GM18867 (cell line): ENCODE measurements at regions not wholly inside any gene's neighbourhood (a gene's known extent, or its start where the extent isn't known, plus 50 kb on each side); places are given as distances from the start of the nearest gene placed in this dataset.

Experiments used
- ATAC-seq: cut with Tn5 transposase; IDR thresholded peaks from one replicate; pipeline ENCODE4 v1.9.1; 2021; ENCODE audit warnings: mild to moderate bottlenecking, moderate library complexity; ENCODE audit not compliant: unreplicated experiment

DNA sequence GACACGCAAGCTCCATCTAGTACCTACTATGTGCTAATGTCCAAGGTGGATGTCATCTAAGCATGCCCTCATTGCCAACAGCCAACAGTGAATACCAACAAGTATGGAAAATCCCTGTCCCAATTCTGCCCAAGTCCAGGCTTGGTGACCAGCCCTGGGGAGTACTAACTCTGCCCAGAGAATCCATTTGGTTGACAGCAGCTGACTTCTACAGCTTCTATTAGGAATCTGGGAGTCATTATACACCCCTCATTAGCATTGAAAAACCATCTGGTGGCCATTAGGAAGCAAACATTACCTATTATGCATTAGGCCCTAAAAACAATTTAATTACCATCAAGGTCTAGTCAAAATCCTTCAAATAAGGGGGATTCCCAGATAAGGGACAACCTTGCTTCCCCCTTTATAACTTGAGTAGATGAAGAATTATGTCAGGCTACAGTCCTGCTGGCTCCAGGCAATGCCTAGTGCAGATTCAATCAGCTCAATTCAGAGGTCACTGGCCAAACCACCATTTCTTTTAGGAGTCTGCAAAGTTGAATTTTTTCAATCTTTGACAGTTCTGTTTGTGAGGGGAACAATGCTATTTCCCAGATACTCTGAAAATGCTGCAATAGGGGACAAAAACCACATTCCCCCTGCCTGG, 228.0 kb upstream of the LDB2 start:
- no peak for ATAC-seq

DNA sequence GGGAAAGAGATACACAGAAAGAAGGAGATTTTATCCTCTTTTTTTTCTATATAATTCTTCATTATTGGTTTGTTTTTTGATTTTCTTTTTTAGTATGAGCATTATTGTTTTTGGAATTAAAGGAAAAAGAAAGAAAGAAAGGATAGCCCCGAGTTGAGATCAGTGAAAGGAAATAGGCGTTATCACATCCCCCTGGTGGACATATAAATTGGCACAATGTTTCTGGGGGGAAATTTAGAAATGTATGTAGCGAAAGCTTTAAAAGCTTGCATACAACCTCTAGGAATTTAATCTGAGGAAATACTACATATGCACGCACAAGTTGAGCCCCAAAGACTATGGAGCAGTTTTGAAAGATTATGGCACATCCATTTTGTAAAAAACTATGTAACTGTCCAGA, 226.3 kb upstream of the LDB2 start:
- ATAC-seq = no peak

DNA sequence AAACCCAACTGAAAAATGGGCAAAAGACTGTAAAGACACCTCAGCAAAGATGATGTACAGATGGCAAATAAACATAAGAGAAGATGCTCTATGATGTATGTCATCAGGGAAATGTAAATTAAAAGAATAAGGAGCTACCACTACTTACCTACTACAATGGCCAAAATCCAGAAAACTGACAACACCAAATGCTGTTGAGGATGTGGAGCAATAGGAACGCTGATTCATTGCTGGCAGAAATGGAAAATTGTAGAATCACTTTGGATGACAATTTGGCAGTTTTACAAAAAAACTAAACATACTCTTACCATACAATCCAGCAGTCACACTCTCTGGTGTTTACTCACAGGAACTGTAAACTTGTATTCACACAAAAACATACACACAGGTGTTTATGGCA, 222.3 kb upstream of the LDB2 start:
- no peak for ATAC-seq

DNA sequence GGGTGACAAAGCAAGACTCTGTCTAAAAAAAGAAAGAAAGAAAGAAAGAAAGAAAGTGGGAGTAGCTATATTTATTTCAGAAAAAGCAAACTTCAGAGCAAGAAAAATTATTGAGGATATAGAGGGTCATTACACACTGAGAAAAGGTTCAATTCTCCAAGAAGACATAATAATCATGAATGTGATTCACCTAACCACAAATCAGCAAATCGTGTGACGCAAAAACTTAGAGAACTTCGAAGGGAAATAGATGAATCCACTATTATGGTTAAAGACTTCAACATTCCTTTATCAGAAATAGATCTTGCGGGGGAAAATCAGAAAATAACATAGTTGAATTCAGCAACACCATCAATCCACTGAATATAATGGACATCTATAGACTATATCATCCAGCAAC, 219.3 kb upstream of the LDB2 start:
- ATAC-seq = no peak

DNA sequence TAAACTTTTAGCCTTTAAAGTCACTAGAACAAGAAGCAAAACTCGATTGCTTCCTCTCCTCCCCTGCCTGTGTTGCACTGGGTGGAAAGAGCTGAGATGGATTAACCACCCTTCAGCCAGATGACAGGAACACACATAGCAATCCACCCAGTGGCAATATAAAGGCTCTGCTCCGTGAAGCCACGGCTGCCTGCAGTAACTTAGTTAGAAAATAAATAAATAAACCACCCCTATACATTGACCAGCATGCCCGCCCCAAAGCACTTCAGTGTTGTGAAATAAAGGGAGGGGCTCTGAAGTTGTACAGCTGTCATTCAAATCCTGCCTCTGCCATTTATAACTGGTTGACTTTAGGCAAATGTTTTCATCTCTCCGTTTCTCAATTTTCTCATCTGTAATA, 217.1 kb upstream of the LDB2 start:
- ATAC-seq = no peak

DNA sequence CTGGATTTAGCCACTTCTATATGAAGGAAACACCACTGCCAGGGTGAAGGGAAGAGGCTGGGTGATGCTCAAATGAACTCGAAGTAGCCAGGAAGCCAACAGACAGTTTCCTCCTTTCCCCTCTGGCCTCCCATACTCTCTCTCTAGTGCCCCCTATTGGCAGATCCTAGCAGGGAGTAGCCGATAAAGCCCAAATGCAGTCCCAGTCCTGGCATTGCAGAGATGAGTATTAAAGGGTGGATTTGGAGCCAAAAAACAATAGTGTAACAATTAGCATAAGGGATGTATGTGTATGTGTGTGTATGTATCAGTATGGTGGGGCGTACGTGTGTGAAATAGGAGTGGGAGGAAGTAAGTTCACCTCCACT, 213.8 kb upstream of the LDB2 start:
- no peak for ATAC-seq

DNA sequence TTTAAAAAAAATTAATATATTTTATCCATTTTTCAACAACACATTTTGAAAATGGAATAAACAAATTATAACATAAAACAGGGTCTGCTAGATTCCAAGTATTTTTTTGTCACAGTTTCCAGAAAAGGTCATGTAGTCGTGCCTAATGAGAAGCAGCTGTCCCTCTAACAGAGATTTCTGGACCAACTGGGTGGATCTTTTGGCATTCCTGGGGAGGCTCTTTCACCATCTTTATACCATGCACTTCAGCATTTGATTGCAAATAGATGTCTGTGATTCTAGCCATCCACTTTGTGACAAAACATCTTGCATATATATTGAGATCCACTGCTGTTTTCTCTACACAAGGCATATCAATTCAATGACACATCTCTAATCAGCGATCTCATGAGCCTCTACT, 210.7 kb upstream of the LDB2 start:
- ATAC-seq = no peak

DNA sequence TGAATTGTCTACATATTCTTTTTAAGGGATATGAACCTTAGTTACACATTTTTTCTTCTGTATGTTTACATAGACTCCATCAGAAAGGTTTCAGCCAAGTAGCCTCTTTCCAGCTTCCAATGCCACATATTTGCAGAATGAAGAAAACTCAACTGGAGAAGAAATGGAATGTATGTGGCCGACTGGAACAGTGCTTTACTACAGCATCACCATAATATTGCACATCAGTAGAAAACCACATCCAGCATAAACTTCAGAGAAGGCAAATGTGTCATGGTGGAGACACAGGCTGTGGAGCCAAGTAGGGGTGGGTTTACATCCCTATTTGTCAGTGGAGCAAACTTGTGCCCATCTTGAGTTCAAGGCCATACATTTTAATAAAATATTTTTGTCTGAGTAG, 204.8 kb upstream of the LDB2 start:
- no peak for ATAC-seq

DNA sequence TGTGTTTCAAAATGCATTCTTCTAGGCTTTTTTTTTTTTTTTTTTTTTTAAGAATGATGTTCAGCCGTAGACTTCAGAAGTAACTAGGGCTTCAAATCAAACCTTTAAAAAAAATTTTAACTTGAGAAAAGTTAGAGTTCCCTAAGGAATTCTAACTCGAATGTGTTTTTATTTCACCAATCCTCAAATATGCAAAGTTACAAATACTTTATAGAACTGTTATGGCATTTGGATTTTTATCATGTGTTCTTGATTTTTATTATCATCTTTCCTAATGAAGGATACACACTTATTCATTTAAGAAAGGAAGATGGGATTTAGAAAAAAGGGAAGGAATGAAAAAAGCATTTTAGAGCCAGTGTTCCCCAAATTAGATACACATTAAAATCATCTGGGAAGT, 200.6 kb upstream of the LDB2 start:
- ATAC-seq = no peak

DNA sequence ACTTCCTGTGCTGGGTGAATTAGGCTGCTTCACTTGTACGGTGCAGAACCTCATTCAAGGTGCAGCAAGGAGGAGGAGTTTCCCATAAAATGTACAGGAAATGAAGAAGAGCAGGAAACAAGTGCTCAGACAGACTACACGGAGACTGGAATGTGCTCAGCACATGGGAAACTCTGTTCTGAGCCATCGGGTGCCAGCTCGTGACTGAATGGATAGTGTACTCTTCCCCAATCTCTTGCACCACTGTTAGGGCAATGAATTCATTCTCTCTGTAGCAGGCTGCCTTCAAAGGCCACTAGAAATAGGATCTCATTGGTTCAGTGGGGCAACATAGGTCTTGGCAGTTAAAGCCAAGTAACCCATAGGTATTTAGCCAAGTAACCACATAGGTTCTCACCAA, 200.0 kb upstream of the LDB2 start:
- ATAC-seq = no peak

DNA sequence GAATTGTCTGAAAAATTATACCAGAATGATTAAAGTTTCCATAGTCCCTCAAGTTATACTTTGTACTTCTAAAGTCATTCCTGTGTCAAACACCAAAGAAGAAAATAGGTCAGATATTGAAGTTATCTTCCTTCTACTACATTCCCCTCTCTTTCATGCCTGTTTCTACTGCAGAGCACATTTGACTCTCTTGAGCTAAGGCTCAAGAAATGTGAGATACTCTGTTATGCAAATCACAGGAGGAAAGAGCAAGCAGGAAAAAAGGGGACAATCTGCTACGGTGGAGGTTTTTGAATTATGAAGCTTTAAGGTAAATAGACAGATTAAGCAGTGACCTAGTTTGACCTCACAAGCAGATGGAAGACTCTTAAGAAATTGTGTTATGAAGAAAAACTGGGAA, 198.9 kb upstream of the LDB2 start:
- ATAC-seq = no peak

DNA sequence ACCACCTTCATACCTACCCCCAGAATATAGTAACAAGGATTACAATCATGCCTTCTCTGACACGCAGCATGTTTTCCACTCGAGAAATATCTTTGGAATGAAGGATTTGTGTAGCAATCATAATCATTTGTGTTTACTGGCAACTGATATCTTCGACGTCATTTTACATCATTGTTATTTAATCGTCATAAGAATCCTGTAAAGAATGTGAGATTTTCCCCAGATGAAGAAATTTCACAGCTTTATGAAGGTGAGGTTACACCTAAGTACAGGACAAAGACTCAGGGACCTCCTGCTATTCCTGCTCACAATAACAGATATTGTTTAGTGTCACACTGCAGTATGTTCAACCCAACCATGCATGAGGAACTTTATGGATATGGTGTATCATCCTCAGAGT, 198.2 kb upstream of the LDB2 start:
- no peak for ATAC-seq

DNA sequence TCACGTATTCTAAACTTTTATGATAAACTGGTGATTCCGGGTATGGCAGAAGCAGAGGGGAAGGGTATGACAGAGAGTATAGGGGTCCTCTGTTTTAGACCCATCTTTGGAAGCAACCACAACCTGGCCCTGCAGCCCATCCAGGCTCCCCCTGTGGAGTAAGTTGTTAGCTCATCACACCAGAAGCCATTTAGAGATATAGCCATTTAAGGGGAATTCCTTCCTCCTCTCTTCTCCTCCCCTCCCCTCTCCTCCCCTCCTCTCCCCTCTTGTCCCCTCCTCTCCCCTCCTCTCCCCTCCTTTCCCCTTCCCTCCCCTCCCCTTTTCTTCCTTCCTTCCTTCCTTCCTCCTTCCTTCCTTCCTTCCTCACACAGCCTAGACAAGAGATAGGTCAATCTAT, 197.3 kb upstream of the LDB2 start:
- no peak for ATAC-seq

DNA sequence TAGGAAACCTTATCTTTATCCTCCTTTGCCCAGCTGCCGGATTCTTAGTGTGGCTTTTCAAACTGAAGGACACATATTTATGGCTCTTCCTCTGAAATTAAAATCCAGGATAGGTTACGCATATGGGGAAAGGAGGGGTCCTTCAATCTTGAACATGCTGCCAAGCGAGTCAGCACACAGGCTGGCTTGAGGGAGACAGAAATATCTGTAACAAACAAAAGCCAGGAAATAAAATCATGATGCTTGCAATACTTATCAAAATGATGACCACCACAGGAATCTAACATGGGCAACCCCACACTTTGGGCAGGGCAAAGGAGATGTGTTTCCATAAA, 196.4 kb upstream of the LDB2 start:
- ATAC-seq = no peak

DNA sequence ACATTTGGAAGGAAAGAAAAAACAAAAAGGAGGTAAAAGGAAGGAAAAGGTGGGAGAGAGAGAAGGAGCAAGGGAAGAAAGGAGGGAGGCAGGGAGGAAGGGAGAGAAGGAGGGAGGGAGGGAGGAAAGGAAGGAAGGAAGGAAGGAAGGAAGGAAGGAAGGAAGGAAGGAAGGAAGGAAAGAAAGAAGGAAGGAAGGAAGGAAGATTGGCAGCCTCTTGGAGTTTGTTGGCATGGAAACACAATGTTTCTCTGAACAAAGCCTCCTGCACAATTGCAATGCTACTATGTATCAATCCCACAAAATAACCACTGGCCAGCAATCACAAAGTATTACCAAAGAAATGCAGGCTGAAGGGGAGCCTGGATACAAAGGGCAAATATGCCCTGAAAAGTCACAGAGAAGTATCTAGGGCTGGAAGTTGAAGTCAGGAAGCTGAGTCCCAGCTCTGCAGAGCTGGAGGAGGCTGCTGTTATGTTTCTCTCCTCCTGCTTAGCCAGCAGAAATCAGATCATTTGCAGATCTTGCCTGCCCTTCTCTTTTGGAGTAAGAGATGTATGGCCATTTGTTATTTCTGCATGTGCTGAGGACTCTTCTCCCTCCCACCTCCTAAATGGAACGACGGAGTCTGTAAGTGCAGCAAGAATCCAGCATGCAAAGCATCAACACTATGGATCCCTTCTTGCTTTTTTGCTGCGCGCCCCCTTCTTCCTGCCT, 195.9 kb upstream of the LDB2 start:
- no peak for ATAC-seq

DNA sequence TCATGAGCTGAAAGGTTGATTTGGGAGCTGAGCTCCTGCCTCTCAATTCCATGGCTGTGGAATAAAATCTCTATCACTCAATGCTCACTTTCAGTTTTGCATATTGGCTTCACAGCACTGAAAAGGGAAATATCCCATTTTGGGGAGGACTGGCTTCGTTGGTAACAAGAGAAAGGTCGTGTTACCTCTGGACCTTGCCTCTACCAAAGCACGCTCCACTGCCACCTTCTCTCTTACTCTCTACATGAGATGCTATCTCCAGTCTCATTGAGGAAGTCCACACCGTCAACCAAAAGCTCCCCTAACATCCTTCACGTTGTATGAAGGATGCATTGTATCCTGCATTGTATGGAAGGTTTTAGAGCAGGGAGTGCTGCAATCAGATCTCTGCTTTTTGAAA, 195.0 kb upstream of the LDB2 start:
- peak; percentile 21 for ATAC-seq

DNA sequence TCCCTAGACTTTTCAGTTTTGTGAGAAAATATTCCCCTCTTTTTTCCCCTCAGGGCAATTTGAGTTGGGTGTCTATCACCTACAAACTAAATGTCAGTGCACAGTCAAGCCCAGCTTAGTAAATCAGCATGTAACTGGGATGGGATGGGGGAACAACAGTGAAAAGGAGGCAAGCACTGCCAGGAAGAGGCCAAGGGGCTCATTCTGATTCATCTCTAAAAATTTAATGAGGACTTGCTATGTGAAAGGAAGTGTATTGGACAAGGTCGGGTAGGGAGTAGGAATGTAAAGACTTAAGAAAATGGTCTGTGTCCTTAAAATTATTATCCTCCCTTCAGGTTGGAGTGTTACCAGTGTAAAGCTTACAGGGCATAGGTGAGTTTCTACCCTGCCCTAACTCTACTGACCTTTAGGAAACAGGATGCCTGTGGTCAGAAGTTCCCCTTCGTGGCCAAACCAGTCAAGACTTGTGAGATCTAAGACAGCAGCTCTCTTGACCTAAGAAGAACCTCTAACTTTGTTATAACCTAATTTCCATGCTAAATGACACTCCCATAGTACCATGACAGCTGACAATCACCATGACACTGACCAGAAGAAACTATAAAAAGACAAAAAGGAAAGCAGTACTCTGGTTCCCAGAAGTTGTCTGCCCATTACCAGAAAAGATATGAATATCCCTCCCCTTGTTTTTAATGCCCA, 194.4 kb upstream of the LDB2 start:
- ATAC-seq = peak; percentile 94

DNA sequence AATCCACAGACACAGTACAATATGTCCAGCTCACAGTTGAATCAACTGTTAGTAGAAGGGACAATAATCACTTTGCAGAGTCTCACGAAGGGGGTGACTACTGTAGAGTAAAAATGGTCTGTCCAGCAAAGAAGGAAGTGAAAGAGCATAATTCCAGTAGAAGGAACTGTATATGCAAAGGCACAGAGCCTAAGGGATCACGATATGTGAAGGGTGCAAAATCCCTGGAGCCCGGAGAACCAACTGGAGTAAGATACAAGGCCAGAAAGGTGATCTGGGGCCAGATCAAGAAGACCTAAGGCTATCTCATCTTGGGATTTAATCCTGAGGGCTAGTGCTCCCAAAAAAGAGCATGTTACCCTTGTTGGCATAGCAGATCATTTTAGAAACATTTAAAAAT, 192.7 kb upstream of the LDB2 start:
- ATAC-seq = no peak

DNA sequence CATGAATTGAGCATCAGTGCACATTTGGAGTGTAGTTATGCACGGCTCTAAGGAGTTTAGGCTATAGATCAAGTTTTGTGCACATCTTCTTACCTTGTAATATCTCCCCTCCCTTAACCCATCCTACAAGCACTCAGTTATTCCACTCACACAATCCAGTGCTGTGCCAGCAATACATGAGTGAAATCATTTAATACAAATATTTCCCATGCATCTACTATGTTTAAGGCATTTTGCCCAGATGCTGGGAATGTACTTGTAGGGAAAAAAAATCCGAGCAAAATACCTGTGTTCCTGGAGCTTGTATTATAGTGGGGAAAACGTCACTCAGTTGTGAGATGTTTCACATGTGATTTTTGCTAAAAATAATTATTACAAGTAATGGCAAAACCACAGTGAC, 191.6 kb upstream of the LDB2 start:
- no peak for ATAC-seq

DNA sequence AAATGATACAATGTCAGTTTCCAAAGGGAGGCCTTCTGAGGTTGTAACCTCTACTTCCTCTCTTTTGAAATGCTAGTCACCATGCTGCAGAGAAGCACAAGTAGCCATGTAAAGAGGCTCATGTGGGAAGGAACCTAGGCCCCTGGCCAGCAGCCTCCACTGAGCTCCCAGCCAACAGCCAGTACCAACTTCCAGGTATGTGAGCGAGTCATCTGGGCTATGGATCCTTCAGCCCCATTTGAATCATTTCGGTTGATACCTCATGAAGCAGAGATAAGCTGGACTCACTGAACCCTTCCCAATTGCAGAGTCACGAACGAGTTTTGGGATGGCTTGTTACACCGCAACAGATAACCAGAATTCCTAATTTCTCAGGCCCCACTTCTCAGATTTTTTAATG, 187.0 kb upstream of the LDB2 start:
- no peak for ATAC-seq

DNA sequence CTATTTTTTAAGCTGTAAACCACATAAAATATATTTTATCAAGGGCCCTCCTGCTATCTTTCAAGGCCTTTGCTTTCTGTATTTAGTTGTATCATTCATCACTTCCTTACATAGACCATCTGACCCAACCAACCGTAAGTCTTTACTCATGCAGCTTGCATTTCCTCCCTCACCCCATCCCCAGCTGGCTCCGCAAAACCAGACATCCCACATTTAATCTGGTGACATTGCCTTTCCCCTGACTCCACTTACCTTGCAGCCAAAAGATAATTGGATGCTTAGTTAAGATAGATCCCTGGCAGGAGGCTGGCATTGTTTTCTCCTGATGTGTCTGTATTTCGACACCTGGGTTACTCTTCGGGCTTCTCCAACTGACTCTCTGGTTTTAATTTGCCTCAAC, 183.7 kb upstream of the LDB2 start:
- ATAC-seq = no peak

DNA sequence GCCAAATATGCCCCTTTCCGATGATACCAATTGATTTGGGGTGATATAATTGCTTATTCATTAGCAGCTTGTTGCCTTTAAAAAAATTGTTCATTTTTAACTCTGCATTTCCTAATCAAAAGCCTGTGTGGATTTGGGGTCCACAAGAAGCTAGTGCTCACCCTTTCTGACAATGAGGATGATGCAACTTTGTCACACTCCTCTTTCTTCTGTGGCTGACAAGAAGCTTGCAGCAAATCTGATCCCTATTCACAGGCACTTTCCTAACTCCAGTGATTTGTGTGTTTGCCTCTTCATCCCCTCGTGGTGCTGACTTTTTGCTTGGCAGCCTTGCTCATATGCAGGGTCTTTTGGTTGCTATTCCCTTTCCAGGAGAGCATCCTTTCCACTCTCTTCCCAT, 182.7 kb upstream of the LDB2 start:
- ATAC-seq = no peak

DNA sequence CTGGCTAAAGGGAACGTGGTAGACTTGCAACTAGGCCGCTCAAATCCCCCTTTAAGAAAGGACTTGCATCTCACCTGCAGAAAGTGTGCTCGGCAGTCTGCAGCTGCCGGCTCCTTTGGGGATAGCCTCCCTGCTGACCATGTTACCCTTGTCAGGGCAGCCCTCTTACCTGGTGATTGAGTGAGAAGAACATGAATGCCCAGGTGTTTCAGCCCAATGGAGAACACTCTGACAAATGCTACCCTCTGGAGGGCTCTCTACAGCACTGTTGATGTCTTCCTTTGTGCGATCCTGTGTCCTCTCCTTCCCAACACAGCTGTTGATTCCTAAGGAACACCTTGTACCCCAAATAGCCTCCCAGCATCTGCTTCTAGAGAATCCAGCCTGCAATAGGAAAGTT, 178.7 kb upstream of the LDB2 start:
- ATAC-seq = no peak
